Liver (tissue), 3 donors: ENCODE measurements at regions not wholly inside any gene's neighbourhood (a gene's known extent, or its start where the extent isn't known, plus 50 kb on each side); places are given as distances from the start of the nearest gene placed in this dataset.

Source experiments
- EGR1 ChIP-seq, 2 donors: IDR thresholded peaks; 2 replicates each; pipeline ENCODE4 v1.6.1; 2016 to 2018; ENCODE audit warnings: antibody characterized with exemption in 2 of 2, low read depth in 2 of 2
- FOXA1 ChIP-seq: IDR thresholded peaks from 2 replicates; pipeline ENCODE4 v1.6.1; 2016; ENCODE audit warnings: antibody characterized with exemption
- GABPA ChIP-seq, 2 donors: IDR thresholded peaks in 1 of 2; conservative IDR thresholded peaks in 1 of 2; 2 replicates each; pipeline ENCODE4 v1.6.1; 2016; ENCODE audit warnings: antibody characterized with exemption in 2 of 2, mild to moderate bottlenecking in 1 of 2, moderate library complexity in 1 of 2
- HNF4A ChIP-seq, 2 donors: conservative IDR thresholded peaks; 2 replicates each; pipeline ENCODE4 v1.6.1; 2016; ENCODE audit warnings: antibody characterized with exemption in 2 of 2, mild to moderate bottlenecking in 2 of 2
- JUND ChIP-seq, 2 donors: IDR thresholded peaks; 2 replicates each; pipeline ENCODE4 v1.6.1; 2016; ENCODE audit warnings: antibody characterized with exemption in 2 of 2
- RAD21 ChIP-seq, 2 donors: IDR thresholded peaks; 2 replicates each; pipeline ENCODE4 v1.6.1; 2016; ENCODE audit warnings: antibody characterized with exemption in 2 of 2, mild to moderate bottlenecking in 2 of 2
- TF ChIP-seq, protein P1 (sequence below): fragments of 150-350 bp; IDR thresholded peaks from 2 replicates; pipeline ENCODE4 v1.5.1; 2017; ENCODE audit warnings: improper control_type of control experiment, low read depth, low read length; ENCODE audit not compliant: missing input control
- TF ChIP-seq, protein P2 (sequence below): IDR thresholded peaks from 2 replicates; pipeline ENCODE4 v1.6.1; 2016; ENCODE audit warnings: antibody characterized with exemption, mild to moderate bottlenecking
- TF ChIP-seq, protein P3 (sequence below): IDR thresholded peaks from 2 replicates; pipeline ENCODE4 v1.6.1; 2016; ENCODE audit warnings: antibody characterized with exemption
- donor health status: healthy.
- donor health status: healthy.

DNA sequence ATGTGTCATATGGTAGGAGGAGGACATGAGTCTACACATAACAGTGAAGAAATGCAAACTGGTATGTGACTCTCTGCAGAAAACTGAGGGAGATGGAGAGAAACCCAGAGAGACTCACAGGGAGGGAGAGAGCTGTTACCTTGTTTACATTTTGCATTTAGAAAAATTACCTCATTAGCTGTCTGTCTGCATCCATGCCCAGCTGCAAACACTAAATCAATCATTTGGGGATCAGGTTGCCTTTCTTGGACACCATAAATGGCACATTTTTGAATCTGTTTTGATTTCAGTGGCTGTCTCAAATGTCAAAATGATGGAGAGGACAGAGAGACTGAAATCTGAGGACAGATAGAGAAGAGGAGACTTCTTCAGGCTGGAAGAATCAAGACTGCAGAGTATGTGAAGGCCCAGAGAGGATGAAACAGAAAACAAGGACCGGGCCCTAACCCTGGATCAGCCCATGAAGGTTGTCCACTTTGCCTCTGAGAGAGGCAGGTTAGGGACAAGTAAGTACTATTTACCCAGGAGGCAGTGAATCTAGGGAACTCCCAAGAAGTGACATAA, 92.2 kb downstream of the UNC5CL start:
- TF ChIP-seq, protein P1, sequence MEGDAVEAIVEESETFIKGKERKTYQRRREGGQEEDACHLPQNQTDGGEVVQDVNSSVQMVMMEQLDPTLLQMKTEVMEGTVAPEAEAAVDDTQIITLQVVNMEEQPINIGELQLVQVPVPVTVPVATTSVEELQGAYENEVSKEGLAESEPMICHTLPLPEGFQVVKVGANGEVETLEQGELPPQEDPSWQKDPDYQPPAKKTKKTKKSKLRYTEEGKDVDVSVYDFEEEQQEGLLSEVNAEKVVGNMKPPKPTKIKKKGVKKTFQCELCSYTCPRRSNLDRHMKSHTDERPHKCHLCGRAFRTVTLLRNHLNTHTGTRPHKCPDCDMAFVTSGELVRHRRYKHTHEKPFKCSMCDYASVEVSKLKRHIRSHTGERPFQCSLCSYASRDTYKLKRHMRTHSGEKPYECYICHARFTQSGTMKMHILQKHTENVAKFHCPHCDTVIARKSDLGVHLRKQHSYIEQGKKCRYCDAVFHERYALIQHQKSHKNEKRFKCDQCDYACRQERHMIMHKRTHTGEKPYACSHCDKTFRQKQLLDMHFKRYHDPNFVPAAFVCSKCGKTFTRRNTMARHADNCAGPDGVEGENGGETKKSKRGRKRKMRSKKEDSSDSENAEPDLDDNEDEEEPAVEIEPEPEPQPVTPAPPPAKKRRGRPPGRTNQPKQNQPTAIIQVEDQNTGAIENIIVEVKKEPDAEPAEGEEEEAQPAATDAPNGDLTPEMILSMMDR, result no peak
- no peak for TF ChIP-seq JUND (IDR thresholded peaks at IDR 0.05)
- TF ChIP-seq, protein P2, sequence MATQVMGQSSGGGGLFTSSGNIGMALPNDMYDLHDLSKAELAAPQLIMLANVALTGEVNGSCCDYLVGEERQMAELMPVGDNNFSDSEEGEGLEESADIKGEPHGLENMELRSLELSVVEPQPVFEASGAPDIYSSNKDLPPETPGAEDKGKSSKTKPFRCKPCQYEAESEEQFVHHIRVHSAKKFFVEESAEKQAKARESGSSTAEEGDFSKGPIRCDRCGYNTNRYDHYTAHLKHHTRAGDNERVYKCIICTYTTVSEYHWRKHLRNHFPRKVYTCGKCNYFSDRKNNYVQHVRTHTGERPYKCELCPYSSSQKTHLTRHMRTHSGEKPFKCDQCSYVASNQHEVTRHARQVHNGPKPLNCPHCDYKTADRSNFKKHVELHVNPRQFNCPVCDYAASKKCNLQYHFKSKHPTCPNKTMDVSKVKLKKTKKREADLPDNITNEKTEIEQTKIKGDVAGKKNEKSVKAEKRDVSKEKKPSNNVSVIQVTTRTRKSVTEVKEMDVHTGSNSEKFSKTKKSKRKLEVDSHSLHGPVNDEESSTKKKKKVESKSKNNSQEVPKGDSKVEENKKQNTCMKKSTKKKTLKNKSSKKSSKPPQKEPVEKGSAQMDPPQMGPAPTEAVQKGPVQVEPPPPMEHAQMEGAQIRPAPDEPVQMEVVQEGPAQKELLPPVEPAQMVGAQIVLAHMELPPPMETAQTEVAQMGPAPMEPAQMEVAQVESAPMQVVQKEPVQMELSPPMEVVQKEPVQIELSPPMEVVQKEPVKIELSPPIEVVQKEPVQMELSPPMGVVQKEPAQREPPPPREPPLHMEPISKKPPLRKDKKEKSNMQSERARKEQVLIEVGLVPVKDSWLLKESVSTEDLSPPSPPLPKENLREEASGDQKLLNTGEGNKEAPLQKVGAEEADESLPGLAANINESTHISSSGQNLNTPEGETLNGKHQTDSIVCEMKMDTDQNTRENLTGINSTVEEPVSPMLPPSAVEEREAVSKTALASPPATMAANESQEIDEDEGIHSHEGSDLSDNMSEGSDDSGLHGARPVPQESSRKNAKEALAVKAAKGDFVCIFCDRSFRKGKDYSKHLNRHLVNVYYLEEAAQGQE, result no peak
- no peak for TF ChIP-seq GABPA (IDR thresholded peaks at IDR 0.05 in 1 of 2, conservative IDR thresholded peaks at IDR 0.05 in 1 of 2)
- no peak for TF ChIP-seq EGR1 (IDR thresholded peaks at IDR 0.05; ENCODE audit: low read depth in 2 of 2)
- TF ChIP-seq HNF4A (conservative IDR thresholded peaks at IDR 0.05), result no peak
- no peak for TF ChIP-seq RAD21 (IDR thresholded peaks at IDR 0.05)
- no peak for TF ChIP-seq FOXA1
- TF ChIP-seq, protein P3, sequence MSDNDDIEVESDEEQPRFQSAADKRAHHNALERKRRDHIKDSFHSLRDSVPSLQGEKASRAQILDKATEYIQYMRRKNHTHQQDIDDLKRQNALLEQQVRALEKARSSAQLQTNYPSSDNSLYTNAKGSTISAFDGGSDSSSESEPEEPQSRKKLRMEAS, result no peak
